T-helper 1 cell treated with Interleukin-12 subunit alpha and Interleukin-12 subunit beta and Interleukin-4 antibody, amounts not matched to agents 30 ng/mL and 1 ng/mL, for 36 hours (primary cell): ENCODE measurements at regions not wholly inside any gene's neighbourhood (a gene's known extent, or its start where the extent isn't known, plus 50 kb on each side); places are given as distances from the start of the nearest gene placed in this dataset.

Experiments used
- intact Hi-C: fragments of 100-400 bp; cut with micrococcal nuclease; formaldehyde crosslinking; loops from one replicate; pipeline ENCODE4 v1.15.1; 2024

- intact Hi-C loops: no loop called here
Observed at GRCh38 chr2:147558620-147559019, 286.2 kb upstream of the ACVR2A start.

GRCh38 chr2:147554521-147555107 lies 290.2 kb upstream of the ACVR2A start:
- intact Hi-C loops: no loop called here

GRCh38 chr2:147553775-147554271 lies 291.0 kb upstream of the ACVR2A start:
- intact Hi-C loops: no loop called here

- intact Hi-C loops: no loop called here
Observed at GRCh38 chr2:147550995-147551731, 293.7 kb upstream of the ACVR2A start.

GRCh38 chr2:147549054-147549453 lies 295.8 kb upstream of the ACVR2A start:
- intact Hi-C loops: no loop called here

GRCh38 chr2:147548451-147548850 lies 296.4 kb upstream of the ACVR2A start:
- intact Hi-C loops: no loop called here

GRCh38 chr2:147547440-147547839 lies 297.4 kb upstream of the ACVR2A start:
- intact Hi-C loops: no loop called here

GRCh38 chr2:147546109-147546508 lies 298.7 kb upstream of the ACVR2A start:
- intact Hi-C loops: no loop called here

GRCh38 chr2:147543056-147543455 lies 301.8 kb upstream of the ACVR2A start:
- intact Hi-C loops: no loop called here

GRCh38 chr2:147542351-147542750 lies 302.5 kb upstream of the ACVR2A start:
- intact Hi-C loops: no loop called here

GRCh38 chr2:147541314-147541713 lies 303.5 kb upstream of the ACVR2A start:
- intact Hi-C loops: no loop called here

GRCh38 chr2:147538821-147539220 lies 306.0 kb upstream of the ACVR2A start:
- intact Hi-C loops: no loop called here

- intact Hi-C loops: no loop called here
Observed at GRCh38 chr2:147538088-147538487, 306.7 kb upstream of the ACVR2A start.

GRCh38 chr2:147531269-147531668 lies 313.6 kb upstream of the ACVR2A start:
- intact Hi-C loops: no loop called here

- intact Hi-C loops: no loop called here
Observed at GRCh38 chr2:147530033-147530432, 314.8 kb upstream of the ACVR2A start.

GRCh38 chr2:147525819-147526489 lies 318.9 kb upstream of the ACVR2A start:
- intact Hi-C loops: loop anchor here (2.0 kb wide), 1 partner anchor 23 kb away; no protein-coding TSS in a partner anchor

- intact Hi-C loops: no loop called here
Observed at GRCh38 chr2:147524912-147525311, 319.9 kb upstream of the ACVR2A start.

GRCh38 chr2:147523415-147523814 lies 321.4 kb upstream of the ACVR2A start:
- intact Hi-C loops: no loop called here

GRCh38 chr2:147521936-147522335 lies 322.9 kb upstream of the ACVR2A start:
- intact Hi-C loops: no loop called here

GRCh38 chr2:147520817-147521216 lies 324.0 kb upstream of the ACVR2A start:
- intact Hi-C loops: no loop called here

GRCh38 chr2:147519178-147519577 lies 325.7 kb upstream of the ACVR2A start:
- intact Hi-C loops: no loop called here

GRCh38 chr2:147515213-147515612 lies 329.6 kb upstream of the ACVR2A start:
- intact Hi-C loops: no loop called here
